ENCODE measurements at regions not wholly inside any gene's neighbourhood (a gene's known extent, or its start where the extent isn't known, plus 50 kb on each side); places are given as distances from the start of the nearest gene placed in this dataset.

DNA sequence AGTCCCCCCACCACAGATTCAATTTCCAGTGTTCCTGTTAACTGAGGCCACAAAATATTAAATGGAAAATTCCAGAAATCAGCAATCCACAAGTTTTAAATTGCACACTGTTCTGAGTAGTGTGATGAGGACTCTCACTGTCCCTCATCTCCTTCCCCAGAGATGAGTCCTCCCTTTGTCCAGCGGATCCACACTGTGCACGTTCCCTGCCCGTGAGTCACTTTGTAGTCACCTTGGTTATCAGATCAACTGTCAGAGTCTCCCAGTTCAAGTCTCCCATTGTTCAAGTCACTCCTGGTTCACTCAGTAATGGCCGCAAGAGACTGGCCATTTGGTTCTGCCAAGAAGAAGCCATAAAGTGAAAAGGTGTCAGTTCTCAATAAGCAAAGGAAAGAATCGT lies 168.6 kb upstream of the AFDN start:
- H3K9me3 ChIP-seq (ENCODE audit: low read depth), result no peaks in the 10 kb centered on the region
- no peak overlapping the region for H3K4me3 ChIP-seq
- peaks cover 8% of the 10 kb centered on the region for H3K4me1 ChIP-seq (ENCODE audit: low read depth)
- H3K27me3 ChIP-seq, result no peaks in the 10 kb centered on the region
- H3K36me3 ChIP-seq, result no peaks in the 10 kb centered on the region
- DNase-seq (ENCODE audit: low read depth in 1 of 2, low spot score in 1 of 2), result no peak
- TF ChIP-seq, protein P1, sequence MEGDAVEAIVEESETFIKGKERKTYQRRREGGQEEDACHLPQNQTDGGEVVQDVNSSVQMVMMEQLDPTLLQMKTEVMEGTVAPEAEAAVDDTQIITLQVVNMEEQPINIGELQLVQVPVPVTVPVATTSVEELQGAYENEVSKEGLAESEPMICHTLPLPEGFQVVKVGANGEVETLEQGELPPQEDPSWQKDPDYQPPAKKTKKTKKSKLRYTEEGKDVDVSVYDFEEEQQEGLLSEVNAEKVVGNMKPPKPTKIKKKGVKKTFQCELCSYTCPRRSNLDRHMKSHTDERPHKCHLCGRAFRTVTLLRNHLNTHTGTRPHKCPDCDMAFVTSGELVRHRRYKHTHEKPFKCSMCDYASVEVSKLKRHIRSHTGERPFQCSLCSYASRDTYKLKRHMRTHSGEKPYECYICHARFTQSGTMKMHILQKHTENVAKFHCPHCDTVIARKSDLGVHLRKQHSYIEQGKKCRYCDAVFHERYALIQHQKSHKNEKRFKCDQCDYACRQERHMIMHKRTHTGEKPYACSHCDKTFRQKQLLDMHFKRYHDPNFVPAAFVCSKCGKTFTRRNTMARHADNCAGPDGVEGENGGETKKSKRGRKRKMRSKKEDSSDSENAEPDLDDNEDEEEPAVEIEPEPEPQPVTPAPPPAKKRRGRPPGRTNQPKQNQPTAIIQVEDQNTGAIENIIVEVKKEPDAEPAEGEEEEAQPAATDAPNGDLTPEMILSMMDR (IDR thresholded peaks at IDR 0.05; ENCODE audit: low read depth, low read length), result no peak
- H3K27ac ChIP-seq, result no peak overlapping the region

DNA sequence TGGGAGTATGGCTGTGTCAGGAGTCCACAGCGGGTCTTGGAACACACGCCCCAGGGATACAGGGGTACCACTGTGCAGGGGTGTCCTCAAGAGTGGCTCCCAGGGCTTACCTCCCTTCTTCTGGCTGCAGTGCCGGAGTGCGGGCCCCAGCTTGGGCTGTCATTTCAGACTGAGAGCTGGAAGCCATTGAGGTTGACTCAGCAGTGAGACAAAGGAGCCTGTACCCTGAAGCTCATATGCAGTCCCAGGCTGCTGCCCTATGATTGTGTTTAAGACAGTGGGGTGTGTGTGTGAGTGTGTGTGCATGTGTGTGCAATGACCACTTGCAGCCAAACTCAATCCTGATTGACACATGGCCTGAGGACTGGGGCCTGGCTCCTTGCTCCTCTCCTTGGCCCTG lies 167.7 kb upstream of the AFDN start:
- no peak overlapping the region for H3K4me3 ChIP-seq

DNA sequence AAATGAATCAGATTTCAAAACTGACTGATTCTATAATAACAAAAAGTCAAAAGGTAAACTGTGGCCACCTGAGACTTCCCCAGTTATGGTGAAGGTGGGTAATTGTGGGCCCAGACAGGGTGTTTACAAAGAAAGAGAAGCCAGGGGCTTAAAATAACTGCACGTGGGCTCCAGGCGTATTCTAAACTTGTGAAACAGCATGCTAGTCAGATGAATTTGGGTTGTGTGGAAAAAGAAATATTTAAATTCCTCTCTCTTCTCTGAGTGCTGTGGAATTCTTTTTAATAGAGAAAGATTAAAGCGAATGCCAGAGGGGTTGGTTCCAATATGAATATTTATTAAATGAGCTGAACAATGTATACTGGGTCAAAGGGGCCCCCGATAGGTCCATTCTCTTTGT lies 166.3 kb upstream of the AFDN start:
- no peak for DNase-seq (ENCODE audit: low read depth in 1 of 2, low spot score in 1 of 2)
- Histone ChIP-seq H3K27ac (no peak overlapping the region), H3K4me1 (ENCODE audit: low read depth) (peaks cover 8% of the 10 kb centered on the region), H3K4me3 (no peak overlapping the region), H3K9me3 (ENCODE audit: low read depth) (no peaks in the 10 kb centered on the region), H3K36me3 (no peaks in the 10 kb centered on the region), H3K27me3 (no peaks in the 10 kb centered on the region)
- TF ChIP-seq, protein P1 (IDR thresholded peaks at IDR 0.05; ENCODE audit: low read depth, low read length), result no peak

More for the DNA sequence above, 167.7 kb upstream of the AFDN start:
- no peaks in the 10 kb centered on the region for H3K36me3 ChIP-seq
- peaks cover 8% of the 10 kb centered on the region for H3K4me1 ChIP-seq (ENCODE audit: low read depth)
- no peaks in the 10 kb centered on the region for H3K9me3 ChIP-seq (ENCODE audit: low read depth)
- no peak overlapping the region for H3K27ac ChIP-seq
- DNase-seq (ENCODE audit: low read depth in 1 of 2, low spot score in 1 of 2), result no peak
- TF ChIP-seq, protein P1 (IDR thresholded peaks at IDR 0.05; ENCODE audit: low read depth, low read length), result no peak
- H3K27me3 ChIP-seq, result no peaks in the 10 kb centered on the region

- no peak overlapping the region for H3K4me3 ChIP-seq
- H3K36me3 ChIP-seq, result no peaks in the 10 kb centered on the region
- no peak for DNase-seq (ENCODE audit: low read depth in 1 of 2, low spot score in 1 of 2)
- H3K27me3 ChIP-seq, result no peaks in the 10 kb centered on the region
- H3K9me3 ChIP-seq (ENCODE audit: low read depth), result no peaks in the 10 kb centered on the region
- TF ChIP-seq, protein P1 (IDR thresholded peaks at IDR 0.05; ENCODE audit: low read depth, low read length), result no peak
- H3K27ac ChIP-seq, result no peak overlapping the region
- peaks cover 9% of the 10 kb centered on the region for H3K4me1 ChIP-seq (ENCODE audit: low read depth)
Observed at GRCh38 chr6:167660944-167661551, 165.7 kb upstream of the AFDN start.

- H3K27me3 ChIP-seq, result no peaks in the 10 kb centered on the region
- H3K4me3 ChIP-seq, result no peak overlapping the region
- H3K36me3 ChIP-seq, result no peaks in the 10 kb centered on the region
- H3K27ac ChIP-seq, result no peak overlapping the region
- TF ChIP-seq, protein P1 (IDR thresholded peaks at IDR 0.05; ENCODE audit: low read depth, low read length), result no peak
- peaks cover 15% of the 10 kb centered on the region for H3K4me1 ChIP-seq (ENCODE audit: low read depth)
- DNase-seq (ENCODE audit: low read depth in 1 of 2, low spot score in 1 of 2), result no peak
- no peaks in the 10 kb centered on the region for H3K9me3 ChIP-seq (ENCODE audit: low read depth)
Observed at GRCh38 chr6:167661552-167662044, 165.1 kb upstream of the AFDN start.
